GM21447 (cell line): ENCODE measurements at regions not wholly inside any gene's neighbourhood (a gene's known extent, or its start where the extent isn't known, plus 50 kb on each side); places are given as distances from the start of the nearest gene placed in this dataset.
A peak's percentile ranks its signal among the peaks of the same experiment; 100 is the strongest.
"Not testable (repeated sequence)": the region's sequence is repeated elsewhere in the genome, so short reads cannot be mapped to it uniquely, and the experiment has no call there.

ENCODE experiments used
- ATAC-seq: cut with Tn5 transposase; IDR thresholded peaks from one replicate; pipeline ENCODE4 v1.9.1; 2021; ENCODE audit not compliant: unreplicated experiment

- no peak for ATAC-seq
These were observed 144.1 kb upstream of the PELI2 start for GRCh38 chr14:55973911-55974630.

- no peak for ATAC-seq
These were observed 142.8 kb upstream of the PELI2 start for GRCh38 chr14:55975281-55975910.

- no peak for ATAC-seq
These were observed 142.0 kb upstream of the PELI2 start for GRCh38 chr14:55976219-55976618.

GRCh38 chr14:55976655-55977054 is 141.6 kb upstream of the PELI2 start:
- ATAC-seq: no peak

GRCh38 chr14:55977392-55978150 is 140.6 kb upstream of the PELI2 start:
- ATAC-seq: no peak

- no peak for ATAC-seq
These were observed 139.1 kb upstream of the PELI2 start for GRCh38 chr14:55979096-55979495.

GRCh38 chr14:55979781-55980180 is 138.4 kb upstream of the PELI2 start:
- ATAC-seq: no peak

GRCh38 chr14:55980970-55981369 is 137.2 kb upstream of the PELI2 start:
- no peak for ATAC-seq

- no peak for ATAC-seq
These were observed 132.1 kb upstream of the PELI2 start for GRCh38 chr14:55986069-55986468.

GRCh38 chr14:56000846-56001245 is 117.4 kb upstream of the PELI2 start:
- ATAC-seq: no peak

- ATAC-seq: no peak
These were observed 115.9 kb upstream of the PELI2 start for GRCh38 chr14:56002342-56002741.

- peak; percentile 51 for ATAC-seq
These were observed 115.2 kb upstream of the PELI2 start for GRCh38 chr14:56002876-56003625.

GRCh38 chr14:56004323-56004722 is 113.9 kb upstream of the PELI2 start:
- ATAC-seq: no peak

- ATAC-seq: peak; percentile 87
These were observed 113.4 kb upstream of the PELI2 start for GRCh38 chr14:56004786-56005185.

- ATAC-seq: no peak
These were observed 112.8 kb upstream of the PELI2 start for GRCh38 chr14:56005191-56006053.

GRCh38 chr14:56007491-56007890 is 110.7 kb upstream of the PELI2 start:
- not testable (repeated sequence) for ATAC-seq

GRCh38 chr14:56008150-56008549 is 110.1 kb upstream of the PELI2 start:
- no peak for ATAC-seq

GRCh38 chr14:56008661-56009060 is 109.5 kb upstream of the PELI2 start:
- ATAC-seq: not testable (repeated sequence)

GRCh38 chr14:56023661-56024081 is 94.5 kb upstream of the PELI2 start:
- no peak for ATAC-seq

- no peak for ATAC-seq
These were observed 93.0 kb upstream of the PELI2 start for GRCh38 chr14:56025191-56025590.
